GM12865 (cell line): ENCODE measurements at regions not wholly inside any gene's neighbourhood (a gene's known extent, or its start where the extent isn't known, plus 50 kb on each side); places are given as distances from the start of the nearest gene placed in this dataset.

ENCODE experiments used
- DNase-seq: peaks from one replicate; pipeline ENCODE4 v3.0.0; 2010; ENCODE audit warnings: low read depth
- H3K4me3 ChIP-seq: 2 replicates; pipeline ENCODE4 v1.5.1; 2011; ENCODE audit warnings: mild to moderate bottlenecking, low read depth, low read length, control low read depth
- CTCF ChIP-seq: IDR thresholded peaks from 2 replicates; pipeline ENCODE4 v1.5.1; 2011; ENCODE audit warnings: low read length, control low read depth, low read depth, inconsistent platforms; ENCODE audit not compliant: insufficient read depth; ENCODE audit errors: missing control alignments

GRCh38 chr6:153613719-153614455, 425.2 kb upstream of the OPRM1 start:
- no peak for DNase-seq
- TF ChIP-seq CTCF, result no peak
- H3K4me3 ChIP-seq, result no peak overlapping the region

- H3K4me3 ChIP-seq, result no peak overlapping the region
- TF ChIP-seq CTCF, result no peak
- no peak for DNase-seq
These were observed 436.6 kb upstream of the OPRM1 start for GRCh38 chr6:153602401-153602800.

GRCh38 chr6:153599901-153600300, 439.1 kb upstream of the OPRM1 start:
- no peak for TF ChIP-seq CTCF
- DNase-seq, result no peak

GRCh38 chr6:153595903-153596302, 443.1 kb upstream of the OPRM1 start:
- H3K4me3 ChIP-seq, result no peak overlapping the region
- no peak for TF ChIP-seq CTCF
- DNase-seq, result no peak

More at GRCh38 chr6:153599901-153600300, 439.1 kb upstream of the OPRM1 start:
- no peak overlapping the region for H3K4me3 ChIP-seq

GRCh38 chr6:153594871-153595270, 444.2 kb upstream of the OPRM1 start:
- DNase-seq, result no peak
- H3K4me3 ChIP-seq, result no peak overlapping the region
- no peak for TF ChIP-seq CTCF

- peak; percentile 48 for DNase-seq
- no peak for TF ChIP-seq CTCF
- H3K4me3 ChIP-seq, result peak overlapping the region; percentile 43; the same call in 1 of the 2 replicates
These were observed 447.9 kb upstream of the OPRM1 start for GRCh38 chr6:153591159-153591558.

GRCh38 chr6:153590411-153590810, 448.6 kb upstream of the OPRM1 start:
- TF ChIP-seq CTCF, result no peak
- no peak for DNase-seq
- no peak overlapping the region for H3K4me3 ChIP-seq
